WTC11 (cell line): ENCODE measurements at regions not wholly inside any gene's neighbourhood (a gene's known extent, or its start where the extent isn't known, plus 50 kb on each side); places are given as distances from the start of the nearest gene placed in this dataset.

Source experiments
- CTCF ChIP-seq: fragments of 200-600 bp; IDR thresholded peaks from 2 replicates; pipeline ENCODE4 v1.8.0; 2022; ENCODE audit warnings: antibody characterized with exemption
- FOXJ3 ChIP-seq: sonication (generic); formaldehyde crosslinking; IDR thresholded peaks from 2 replicates; pipeline ENCODE4 v1.9.0; 2021; ENCODE audit warnings: missing genetic modification reagents, mild to moderate bottlenecking, borderline replicate concordance
- FOXK1 ChIP-seq: sonication (generic); formaldehyde crosslinking; IDR thresholded peaks from 2 replicates; pipeline ENCODE4 v1.8.0; 2022; ENCODE audit warnings: mild to moderate bottlenecking, moderate library complexity, missing genetic modification reagents
- HMGXB4 ChIP-seq: sonication (generic); formaldehyde crosslinking; IDR thresholded peaks from 2 replicates; pipeline ENCODE4 v1.8.1; 2023; ENCODE audit warnings: mild to moderate bottlenecking, moderate library complexity, missing genetic modification reagents
- IRF2 ChIP-seq: sonication (generic); formaldehyde crosslinking; IDR thresholded peaks from 2 replicates; pipeline ENCODE4 v1.8.0; 2022; ENCODE audit warnings: low read depth, missing genetic modification reagents, borderline replicate concordance
- NFATC4 ChIP-seq: fragments of 250-450 bp; sonication (Bioruptor Pico); IDR thresholded peaks from 2 replicates; pipeline ENCODE4 v1.9.0; 2021; ENCODE audit warnings: mild to moderate bottlenecking
- NFYB ChIP-seq: sonication (generic); formaldehyde crosslinking; conservative IDR thresholded peaks from 2 replicates; pipeline ENCODE4 v1.8.0; 2022; ENCODE audit warnings: low read depth, missing genetic modification reagents
- NR2C2 ChIP-seq: sonication (generic); formaldehyde crosslinking; IDR thresholded peaks from 2 replicates; pipeline ENCODE4 v1.8.0; 2022; ENCODE audit warnings: mild to moderate bottlenecking, missing genetic modification reagents
- NR3C1 ChIP-seq: sonication (generic); formaldehyde crosslinking; conservative IDR thresholded peaks from 2 replicates; pipeline ENCODE4 v1.8.1; 2023; ENCODE audit warnings: low read depth, mild to moderate bottlenecking, missing genetic modification reagents
- PRDM15 ChIP-seq: sonication (generic); formaldehyde crosslinking; IDR thresholded peaks from 2 replicates; pipeline ENCODE4 v1.8.0; 2022; ENCODE audit warnings: missing genetic modification reagents
- ZBTB21 ChIP-seq: sonication (generic); formaldehyde crosslinking; IDR thresholded peaks from 2 replicates; pipeline ENCODE4 v1.8.1; 2023; ENCODE audit warnings: mild to moderate bottlenecking, missing genetic modification reagents, borderline replicate concordance

- TF ChIP-seq FOXK1 (CRISPR knock-in tag) (no peak), CTCF (no peak), IRF2 (CRISPR knock-in tag) (no peak), NR2C2 (CRISPR knock-in tag) (no peak), ZBTB21 (CRISPR knock-in tag) (no peak), HMGXB4 (CRISPR knock-in tag) (no peak), NFATC4 (CRISPR knock-in tag) (no peak), FOXJ3 (CRISPR knock-in tag) (no peak), NFYB (CRISPR knock-in tag) (no peak), PRDM15 (CRISPR knock-in tag) (no peak), NR3C1 (no peak)
These were observed 63.6 kb upstream of the CD93 start for GRCh38 chr20:23149623-23150279.
